CD14-positive monocyte (primary cell): ENCODE measurements at regions not wholly inside any gene's neighbourhood (a gene's known extent, or its start where the extent isn't known, plus 50 kb on each side); places are given as distances from the start of the nearest gene placed in this dataset.

Experiments used
- DNase-seq, 3 donors: peaks; one replicate each; pipeline ENCODE4 v3.0.0-alpha.2; 2011 to 2022
- H2AFZ ChIP-seq: 2 replicates; pipeline ENCODE4 v1.6.0; 2012; ENCODE audit warnings: mild to moderate bottlenecking, low read depth, low read length, inconsistent platforms; ENCODE audit not compliant: insufficient read depth, poor library complexity, severe bottlenecking
- H3K27ac ChIP-seq, 2 donors: 1 replicate in 1 of 2; 2 replicates in 1 of 2; pipeline ENCODE4 v1.5.1; 2012 to 2013; ENCODE audit warnings: low read length in 2 of 2, control low read depth in 1 of 2, inconsistent platforms in 1 of 2, low read depth in 1 of 2, mild to moderate bottlenecking in 1 of 2
- H3K27me3 ChIP-seq, 2 donors: one replicate each; pipeline versions ENCODE4 v1.6.0 to v1.6.1; 2011 to 2013; ENCODE audit warnings: low read length in 2 of 2; ENCODE audit not compliant: control insufficient read depth in 2 of 2, insufficient read depth in 2 of 2
- H3K36me3 ChIP-seq, 2 donors: replicated peaks in 1 of 2; 1 replicate in 1 of 2; 2 replicates in 1 of 2; pipeline versions ENCODE4 v1.5.1 to v1.6.1; 2012 to 2013; ENCODE audit warnings: low read length in 2 of 2, control low read depth in 1 of 2, inconsistent platforms in 1 of 2, mild to moderate bottlenecking in 1 of 2; ENCODE audit not compliant: insufficient read depth in 2 of 2, control insufficient read depth in 1 of 2
- H3K4me1 ChIP-seq, 2 donors: 1 replicate in 1 of 2; 2 replicates in 1 of 2; pipeline versions ENCODE4 v1.5.1 to v1.6.1; 2012 to 2013; ENCODE audit warnings: low read length in 2 of 2, control low read depth in 1 of 2, inconsistent platforms in 1 of 2, mild to moderate bottlenecking in 1 of 2, moderate library complexity in 1 of 2; ENCODE audit not compliant: insufficient read depth in 2 of 2, control insufficient read depth in 1 of 2
- H3K4me2 ChIP-seq: replicated peaks from 2 replicates; pipeline ENCODE3; 2012; ENCODE audit warnings: low read length, moderate library complexity, mild to moderate bottlenecking; ENCODE audit not compliant: poor library complexity, severe bottlenecking; ENCODE audit errors: extremely low read depth
- H3K4me3 ChIP-seq, 3 experiments: fragments of 200-600 bp in 1 of 3; sonication (generic) in 1 of 3; replicated peaks in 1 of 3; 1 replicate in 2 of 3; 2 replicates in 1 of 3; pipeline ENCODE4 v1.5.1; 2011 to 2013; ENCODE audit warnings: low read length in 3 of 3, mild to moderate bottlenecking in 3 of 3, control low read depth in 2 of 3, low read depth in 2 of 3, inconsistent platforms in 1 of 3, moderate library complexity in 1 of 3
- H3K79me2 ChIP-seq: 2 replicates; pipeline ENCODE4 v1.6.0; 2012; ENCODE audit warnings: mild to moderate bottlenecking, control low read depth, inconsistent platforms, low read length, moderate library complexity; ENCODE audit not compliant: insufficient read depth
- H3K9ac ChIP-seq: 2 replicates; pipeline ENCODE4 v1.6.0; 2017; ENCODE audit warnings: low read length, mild to moderate bottlenecking; ENCODE audit not compliant: insufficient read depth, poor library complexity, severe bottlenecking
- H3K9me3 ChIP-seq, 2 donors: replicated peaks in 1 of 2; 1 replicate in 1 of 2; 2 replicates in 1 of 2; pipeline versions ENCODE4 v1.5.1 to v1.6.1; 2012 to 2013; ENCODE audit warnings: low read length in 2 of 2, control low read depth in 1 of 2; ENCODE audit not compliant: control insufficient read depth in 1 of 2, insufficient read depth in 1 of 2
- H4K20me1 ChIP-seq: 2 replicates; pipeline ENCODE4 v1.6.0; 2012; ENCODE audit warnings: mild to moderate bottlenecking, low read length, control low read depth, moderate library complexity; ENCODE audit not compliant: insufficient read depth
- H3K27ac Mint-ChIP-seq, 7 donors: one replicate each; pipeline ENCODE4 v1.8.0; 2020; ENCODE audit warnings: mild to moderate bottlenecking in 7 of 7, mixed read lengths in 7 of 7, moderate library complexity in 6 of 7, inconsistent platforms in 2 of 7
- H3K27me3 Mint-ChIP-seq, 3 donors: one replicate each; pipeline ENCODE4 v1.8.0; 2021 to 2022; ENCODE audit warnings: low read depth in 3 of 3, mild to moderate bottlenecking in 3 of 3, mixed read lengths in 3 of 3, moderate library complexity in 3 of 3, inconsistent platforms in 1 of 3
- H3K36me3 Mint-ChIP-seq, 2 donors: one replicate each; pipeline ENCODE4 v1.8.0; 2020; ENCODE audit warnings: mixed read lengths in 2 of 2, inconsistent platforms in 1 of 2, mild to moderate bottlenecking in 1 of 2
- H3K4me1 Mint-ChIP-seq: one replicate; pipeline ENCODE4 v1.8.0; 2020; ENCODE audit warnings: mild to moderate bottlenecking, mixed read lengths
- H3K4me3 Mint-ChIP-seq, 2 donors: one replicate each; pipeline ENCODE4 v1.8.0; 2020; ENCODE audit warnings: mild to moderate bottlenecking in 2 of 2, mixed read lengths in 2 of 2, moderate library complexity in 1 of 2
- H3K9me3 Mint-ChIP-seq, 7 donors: one replicate each; pipeline ENCODE4 v1.8.0; 2020 to 2022; ENCODE audit warnings: mixed read lengths in 7 of 7, mild to moderate bottlenecking in 6 of 7, moderate library complexity in 6 of 7, inconsistent platforms in 2 of 7
- CTCF ChIP-seq: fragments of 200-600 bp; IDR thresholded peaks from one replicate; pipeline ENCODE4 v1.8.0; 2022; ENCODE audit warnings: antibody characterized with exemption, mild to moderate bottlenecking
- WGBS: methylation state at CpG from one replicate; pipeline ENCODE4 v1.1.5; 2013; ENCODE audit warnings: missing lambda C conversion rate; ENCODE audit not compliant: insufficient coverage; 5-methylcytosine and 5-hydroxymethylcytosine counted together
- intact Hi-C, 2 donors: fragments of 100-400 bp; cut with micrococcal nuclease; formaldehyde crosslinking; loops; one replicate each; pipeline versions ENCODE4 v1.15.0 to v1.15.1; 2023

GRCh38 chr20:57998981-57999464 lies 229.4 kb downstream of the ANKRD60 start:
- Histone ChIP-seq H3K4me1 (peaks cover 47 to 50% of the 10 kb centered on the region in 2 donors), H3K9me3 (peaks cover 0 to 5% of the 10 kb centered on the region in 2 donors), H3K36me3 (no peaks in the 10 kb centered on the region), H4K20me1 (no peaks in the 10 kb centered on the region), H2AFZ (peak overlapping the region; percentile 87), H3K9ac (peak overlapping the region; percentile 47), H3K27me3 (no peaks in the 10 kb centered on the region), H3K79me2 (no peaks in the 10 kb centered on the region), H3K27ac (peak overlapping the region; percentile 65 to 89), H3K4me3 (peak overlapping the region in 2 of 3 experiments; percentile 8 to 65), H3K4me2 (peak overlapping the region; percentile 73)
- peak overlapping the region; percentile 79 to 90 (median 88) for H3K27ac Mint-ChIP-seq
- peaks cover 47% of the 10 kb centered on the region for H3K4me1 Mint-ChIP-seq
- H3K9me3 Mint-ChIP-seq: peaks cover 0 to 6% (median 0%) of the 10 kb centered on the region in 7 donors
- intact Hi-C loops: no loop called here
- H3K36me3 Mint-ChIP-seq: peaks cover 3 to 5% of the 10 kb centered on the region in 2 donors
- H3K4me3 Mint-ChIP-seq: peak overlapping the region; percentile 68 to 87
- WGBS: 72% methylated on average over 4 of the region's 9 CpGs
- DNase-seq: no peak
- peaks cover 2 to 4% (median 4%) of the 10 kb centered on the region in 3 donors for H3K27me3 Mint-ChIP-seq
- no peak for TF ChIP-seq CTCF

DNA sequence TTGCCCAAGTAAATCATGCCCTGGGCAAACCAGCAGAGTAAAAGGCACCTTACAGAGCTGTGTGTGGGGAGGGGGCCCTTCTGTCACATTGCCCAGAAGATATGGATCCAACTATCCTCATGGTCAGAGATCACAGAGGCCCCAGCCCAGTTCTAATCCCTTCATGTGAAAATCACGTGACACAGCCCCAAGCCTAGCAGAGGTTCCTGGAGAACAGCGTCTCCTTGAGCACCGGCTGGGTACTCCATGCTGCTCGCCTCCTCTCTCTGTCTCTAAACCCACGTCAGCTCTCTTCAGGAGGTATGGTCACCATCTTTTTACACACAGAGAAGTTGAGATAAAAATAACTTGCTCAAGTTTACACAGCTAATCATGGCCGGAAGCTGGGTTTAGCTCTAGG lies 230.2 kb downstream of the ANKRD60 start:
- peaks cover 2 to 3% (median 3%) of the 10 kb centered on the region in 3 donors for H3K27me3 Mint-ChIP-seq
- H3K27ac Mint-ChIP-seq: peak overlapping the region in 3 of 7 donors; percentile 19 to 90 (median 41)
- WGBS: 100% methylated on average over 2 of the region's 6 CpGs
- DNase-seq: no peak
- no peak overlapping the region for H3K4me3 Mint-ChIP-seq
- Histone ChIP-seq H3K4me1 (peaks cover 47 to 50% of the 10 kb centered on the region in 2 donors), H3K36me3 (no peaks in the 10 kb centered on the region), H2AFZ (peak overlapping the region; percentile 87), H3K4me3 (no peak overlapping the region), H3K4me2 (no peak overlapping the region), H3K79me2 (no peaks in the 10 kb centered on the region), H3K27me3 (no peaks in the 10 kb centered on the region), H3K9me3 (peaks cover 0 to under 1% of the 10 kb centered on the region in 2 donors), H3K9ac (no peak overlapping the region), H4K20me1 (no peaks in the 10 kb centered on the region), H3K27ac (no peak overlapping the region)
- intact Hi-C loops: no loop called here
- peaks cover 47% of the 10 kb centered on the region for H3K4me1 Mint-ChIP-seq
- H3K9me3 Mint-ChIP-seq: peaks cover 0 to 6% (median 0%) of the 10 kb centered on the region in 7 donors
- H3K36me3 Mint-ChIP-seq: peaks cover 3 to 5% of the 10 kb centered on the region in 2 donors
- no peak for TF ChIP-seq CTCF
